ENCODE measurements at regions not wholly inside any gene's neighbourhood (a gene's known extent, or its start where the extent isn't known, plus 50 kb on each side); places are given as distances from the start of the nearest gene placed in this dataset.

DNA sequence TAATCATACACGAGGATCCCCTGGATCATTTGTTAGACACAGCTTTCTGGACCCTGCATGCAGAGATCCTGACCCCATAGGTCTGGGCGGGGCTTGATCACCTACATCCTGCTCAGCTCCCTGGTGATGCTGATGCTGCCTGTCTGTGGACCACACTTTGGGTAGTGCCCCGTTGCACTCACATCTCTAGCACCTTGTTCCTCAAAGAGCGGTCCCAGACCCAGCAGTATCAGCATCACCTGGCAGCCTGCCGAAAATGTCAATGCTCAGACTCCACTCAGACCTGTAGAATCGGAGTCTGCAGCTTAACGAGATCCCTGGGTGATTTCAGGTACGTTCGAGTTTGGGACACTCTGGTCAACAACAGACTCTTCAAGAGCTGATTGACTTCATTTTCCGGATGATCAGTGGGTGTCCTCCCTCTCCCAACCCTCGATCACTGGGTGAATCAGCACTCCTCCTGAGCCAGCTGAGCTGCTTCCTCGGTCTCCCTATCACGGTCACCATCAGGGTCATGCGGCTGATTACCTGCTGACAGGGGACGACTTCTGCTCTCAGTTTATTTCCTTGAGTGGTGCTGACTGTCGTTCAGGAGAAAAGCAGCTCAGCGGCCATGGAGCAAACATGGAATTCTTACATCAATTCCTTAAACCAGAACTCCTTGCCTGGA is 150.6 kb upstream of the RAB12 start:
- no peak for DNase-seq (ENCODE audit: low read depth)

GRCh38 chr18:8460748-8461147 is 148.5 kb upstream of the RAB12 start:
- no peak for DNase-seq (ENCODE audit: low read depth)

- no peak for DNase-seq (ENCODE audit: low read depth)
Measured at GRCh38 chr18:8461544-8461943, 147.7 kb upstream of the RAB12 start.

- no peak for DNase-seq (ENCODE audit: low read depth)
Measured at GRCh38 chr18:8462651-8463185, 146.5 kb upstream of the RAB12 start.

GRCh38 chr18:8463791-8464190 is 145.4 kb upstream of the RAB12 start:
- DNase-seq (ENCODE audit: low read depth): no peak

DNA sequence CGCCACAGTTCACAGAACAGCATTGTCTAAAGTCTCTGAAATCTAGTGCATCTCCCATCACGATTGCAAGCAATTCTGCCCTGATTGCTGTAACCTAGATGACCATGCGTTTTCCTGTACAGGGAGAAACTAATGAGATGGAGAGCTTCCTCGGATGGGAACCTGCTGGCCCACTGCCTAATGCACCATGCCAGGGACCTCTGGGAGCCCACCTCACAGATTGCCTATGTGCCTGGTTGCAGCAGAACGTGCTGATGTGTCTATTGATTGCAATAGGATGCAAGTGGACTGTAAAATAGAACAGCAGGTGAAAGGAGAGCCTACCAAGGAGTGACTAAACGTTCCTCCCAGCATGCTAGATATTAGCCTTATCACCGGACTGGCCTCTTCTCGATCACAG is 141.0 kb upstream of the RAB12 start:
- no peak for DNase-seq (ENCODE audit: low read depth)

GRCh38 chr18:8468921-8469335 is 140.3 kb upstream of the RAB12 start:
- DNase-seq (ENCODE audit: low read depth): peak; percentile 68

DNA sequence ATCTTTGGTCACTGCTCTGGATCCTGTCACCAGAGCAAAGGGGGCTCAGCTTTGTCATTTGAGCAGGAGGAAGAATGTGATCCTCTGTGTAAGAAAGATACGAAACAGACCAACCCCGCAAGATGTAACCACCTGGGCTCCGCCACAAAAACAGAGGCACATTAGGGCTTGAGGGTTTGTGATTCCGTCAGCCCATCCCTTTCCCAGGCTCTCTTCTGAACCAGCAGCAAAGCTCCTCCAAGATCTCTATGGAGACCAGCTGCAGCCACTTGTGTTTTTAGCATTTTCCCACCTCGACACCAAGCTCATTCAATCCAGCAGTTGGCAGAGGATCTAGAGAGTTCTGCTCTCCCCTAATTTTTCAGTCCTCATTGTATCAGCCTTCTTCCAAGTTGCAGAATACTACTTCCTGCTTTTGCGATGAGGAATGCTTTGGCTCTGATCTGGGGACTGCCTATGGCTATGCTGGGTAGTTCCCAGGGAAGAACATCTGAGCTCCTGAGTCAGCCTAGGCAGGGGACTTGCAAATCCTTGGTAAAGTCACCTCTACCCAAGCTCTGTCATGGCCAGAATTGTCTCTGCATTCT is 139.6 kb upstream of the RAB12 start:
- peak; percentile 24 for DNase-seq (ENCODE audit: low read depth)

DNA sequence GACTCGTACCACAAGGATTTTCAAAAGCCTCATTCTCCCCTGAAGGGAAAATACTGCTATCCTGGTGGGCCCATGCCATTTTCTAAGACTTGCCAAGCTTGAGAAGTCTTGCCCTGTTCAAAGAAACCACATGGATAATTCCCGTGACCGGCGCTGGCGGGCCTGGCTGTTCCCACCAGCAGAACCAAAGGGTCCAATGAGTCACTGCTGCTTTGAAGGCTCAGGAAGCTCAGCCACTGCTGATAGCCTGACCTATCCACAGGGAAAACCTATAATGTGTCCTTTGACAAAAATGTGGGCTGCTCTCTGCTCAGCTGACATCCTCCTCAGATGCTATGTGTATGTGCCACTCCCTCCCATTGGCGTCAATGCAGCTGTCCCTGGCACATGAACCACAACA is 137.9 kb upstream of the RAB12 start:
- DNase-seq (ENCODE audit: low read depth): peak; percentile 79

DNA sequence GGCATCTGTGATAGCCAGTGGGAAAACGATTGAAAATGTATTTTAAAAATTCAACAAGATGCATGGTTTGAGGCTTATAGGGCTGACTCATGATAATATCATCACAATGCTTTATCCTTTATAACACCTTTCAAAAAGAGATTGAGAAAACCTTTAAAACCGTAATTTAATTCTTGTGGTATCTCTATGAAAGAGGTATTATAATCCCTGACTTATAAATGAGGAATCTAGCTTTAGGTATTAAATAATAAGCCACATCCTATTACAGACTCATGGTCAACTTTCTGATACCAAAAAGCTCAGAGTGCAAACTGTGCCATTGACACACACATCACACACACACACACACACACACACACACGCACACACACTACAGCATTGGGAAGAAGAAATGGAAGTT is 134.6 kb upstream of the RAB12 start:
- DNase-seq (ENCODE audit: low read depth): no peak

DNA sequence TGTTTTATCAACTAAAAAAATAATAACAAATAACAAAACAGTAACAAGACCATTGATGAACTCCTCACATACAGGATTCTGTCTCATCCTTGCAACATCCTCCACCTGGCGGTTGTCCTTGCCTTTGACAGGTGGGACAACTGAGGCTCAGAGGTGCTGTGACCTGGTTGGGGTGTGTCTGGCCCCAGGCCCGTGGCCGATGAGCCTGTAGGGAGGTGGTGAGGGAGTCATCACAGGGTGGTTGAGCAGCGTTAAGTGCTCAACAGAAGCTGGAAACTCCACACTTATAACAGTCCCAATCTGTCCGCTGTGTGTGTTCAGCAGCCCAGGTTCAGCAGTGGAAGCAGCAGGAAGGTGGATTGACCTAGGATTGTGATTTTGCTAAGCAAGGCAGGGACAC is 131.6 kb upstream of the RAB12 start:
- DNase-seq (ENCODE audit: low read depth): no peak

- DNase-seq (ENCODE audit: low read depth): peak; percentile 18
Measured at GRCh38 chr18:8478166-8478967, 130.9 kb upstream of the RAB12 start.

- DNase-seq (ENCODE audit: low read depth): no peak
Measured at GRCh38 chr18:8478968-8479370, 130.3 kb upstream of the RAB12 start.

GRCh38 chr18:8479789-8480188 is 129.4 kb upstream of the RAB12 start:
- DNase-seq (ENCODE audit: low read depth): no peak

DNA sequence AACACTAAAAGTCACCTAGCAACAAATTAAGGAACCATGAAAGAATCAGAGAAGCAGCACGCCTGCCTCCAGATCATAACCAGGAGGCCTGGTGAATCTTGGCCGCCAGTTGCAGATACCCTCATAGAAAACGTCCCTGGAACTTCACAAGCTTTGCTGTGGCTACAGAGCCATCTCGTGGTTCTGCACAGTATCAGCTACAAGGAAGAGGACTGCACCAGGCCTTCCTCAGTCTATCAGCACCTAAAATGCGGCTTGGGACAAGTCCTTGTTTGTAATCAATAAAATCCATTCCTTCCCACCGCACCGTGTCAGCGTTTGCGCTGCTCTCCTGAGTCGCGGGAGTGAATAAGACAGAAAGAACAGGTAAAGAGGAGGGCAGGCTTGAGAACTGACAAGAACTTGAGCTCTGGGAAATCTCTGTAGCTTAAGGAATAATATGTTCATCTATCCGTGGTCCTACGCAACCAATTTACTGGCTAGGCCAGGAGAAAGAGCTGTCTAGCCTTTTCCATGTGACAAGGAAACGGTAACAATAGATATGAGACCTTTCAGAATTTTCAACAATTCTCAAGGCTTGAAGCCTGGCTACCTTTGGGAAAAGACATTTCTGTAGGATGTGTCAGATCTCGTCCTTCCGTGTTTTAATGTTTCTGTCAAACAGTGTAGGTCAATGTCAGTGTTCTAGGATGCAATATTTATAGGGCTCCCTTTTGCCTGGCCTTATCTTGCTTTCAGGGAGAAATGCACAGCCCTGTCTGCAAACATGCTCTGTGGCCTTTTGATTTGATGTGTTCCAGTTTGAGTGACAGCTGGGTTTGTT is 128.5 kb upstream of the RAB12 start:
- peak; percentile 59 for DNase-seq (ENCODE audit: low read depth)

- DNase-seq (ENCODE audit: low read depth): no peak
Measured at GRCh38 chr18:8484951-8485350, 124.3 kb upstream of the RAB12 start.

DNA sequence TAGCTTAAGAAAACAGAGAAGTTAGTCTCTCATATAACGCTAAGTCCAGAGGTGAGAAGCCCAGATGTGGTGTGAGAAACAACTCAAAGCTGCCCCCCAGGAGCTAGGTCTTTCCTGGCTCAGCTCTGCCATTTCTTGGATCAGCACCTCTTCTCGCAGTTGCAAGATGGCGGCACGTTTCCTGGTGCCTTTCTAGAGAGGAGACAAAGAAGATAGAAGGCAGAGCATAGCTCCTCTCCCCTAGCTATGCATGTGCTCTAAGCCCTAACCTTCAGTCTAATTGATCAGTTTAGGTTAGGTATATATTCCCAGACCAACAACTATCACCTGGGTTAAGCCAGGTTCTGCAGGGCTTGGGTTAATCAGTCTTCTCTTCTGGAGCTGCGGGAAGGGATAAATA is 119.5 kb upstream of the RAB12 start:
- DNase-seq (ENCODE audit: low read depth): no peak

- no peak for DNase-seq (ENCODE audit: low read depth)
Measured at GRCh38 chr18:8491516-8491915, 117.7 kb upstream of the RAB12 start.

DNA sequence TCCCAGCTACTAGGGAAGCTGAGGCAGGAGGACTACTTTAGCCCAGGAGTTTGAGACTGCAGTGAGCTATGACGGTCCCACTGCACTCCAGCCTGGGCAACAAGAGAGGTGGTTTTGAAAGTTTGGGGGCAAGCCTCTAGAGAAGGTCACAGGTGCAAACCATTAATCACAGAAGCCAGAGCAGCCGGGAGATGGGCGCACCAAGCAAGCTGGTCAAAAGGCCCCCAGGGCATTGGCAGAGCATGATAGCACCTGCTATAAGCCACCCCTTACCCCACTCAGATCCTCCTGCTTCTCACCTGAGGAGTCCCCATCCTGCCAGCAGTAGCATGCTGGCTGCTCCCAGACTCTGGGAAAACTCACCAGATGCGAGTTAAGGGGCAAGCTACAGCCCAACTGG is 116.1 kb upstream of the RAB12 start:
- DNase-seq (ENCODE audit: low read depth): no peak

GRCh38 chr18:8496186-8496585 is 113.1 kb upstream of the RAB12 start:
- DNase-seq (ENCODE audit: low read depth): no peak

DNA sequence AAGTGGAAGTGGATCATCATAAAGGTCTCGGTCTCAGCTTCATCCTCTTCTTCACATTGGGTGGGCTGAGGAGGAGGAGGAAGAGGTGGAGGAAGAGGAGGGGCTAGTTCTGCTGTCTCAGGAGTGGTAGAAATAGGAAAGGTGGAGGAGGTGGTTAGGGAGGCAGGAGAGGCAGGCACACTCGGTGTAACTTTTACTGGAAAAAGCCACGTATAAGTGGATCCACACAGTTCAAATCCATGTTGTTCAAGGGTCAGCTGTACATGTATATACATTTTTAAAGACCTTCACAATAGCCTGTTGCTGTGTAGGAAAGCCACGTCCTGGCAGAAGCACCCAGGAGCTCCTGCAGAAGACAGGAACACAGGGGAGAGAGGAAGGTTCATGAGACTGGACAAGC is 110.3 kb upstream of the RAB12 start:
- DNase-seq (ENCODE audit: low read depth): no peak

Data from HT1080 (cell line).